GM12891 (cell line): ENCODE measurements at regions not wholly inside any gene's neighbourhood (a gene's known extent, or its start where the extent isn't known, plus 50 kb on each side); places are given as distances from the start of the nearest gene placed in this dataset.

Source experiments
- POLR2A ChIP-seq: IDR thresholded peaks from 2 replicates; pipeline ENCODE4 v1.6.1; 2011; ENCODE audit warnings: low read depth, low read length, control low read depth
- POLR2AphosphoS5 ChIP-seq: IDR thresholded peaks from 2 replicates; pipeline ENCODE4 v1.6.1; 2011; ENCODE audit warnings: low read depth, low read length, control low read depth
- TAF1 ChIP-seq: IDR thresholded peaks from 2 replicates; pipeline ENCODE4 v1.6.1; 2011; ENCODE audit warnings: low read depth, low read length, control low read depth

- TF ChIP-seq POLR2A (no peak), POLR2AphosphoS5 (no peak), TAF1 (no peak)
Observed at GRCh38 chr15:37340438-37340837, 240.1 kb upstream of the MEIS2 start.
